SK-MEL-5 (cell line): ENCODE measurements at regions not wholly inside any gene's neighbourhood (a gene's known extent, or its start where the extent isn't known, plus 50 kb on each side); places are given as distances from the start of the nearest gene placed in this dataset.

ENCODE experiments used
- DNase-seq: peaks from one replicate; pipeline ENCODE4 v3.0.0-alpha.2; 2016; ENCODE audit warnings: low read depth, low spot score
- in situ Hi-C: cut with HindIII; loops from 2 replicates; pipeline ENCODE4 v1.10.0; 2016; ENCODE audit warnings: low sequenced_read_pairs, high pct_unique_total_duplicates, low pct_unique_long_range_greater_than_20kb

GRCh38 chr2:140178234-140178633 lies 1398.0 kb upstream of the NXPH2 start:
- no peak for DNase-seq
- in situ Hi-C loops = no loop called here

- no peak for DNase-seq
- in situ Hi-C loops = no loop called here
Measured at GRCh38 chr2:140177086-140177485, 1396.9 kb upstream of the NXPH2 start.

GRCh38 chr2:140173790-140174189 lies 1393.6 kb upstream of the NXPH2 start:
- DNase-seq = no peak
- in situ Hi-C loops = no loop called here

GRCh38 chr2:140164449-140164848 lies 1384.3 kb upstream of the NXPH2 start:
- no peak for DNase-seq
- in situ Hi-C loops = no loop called here

GRCh38 chr2:140158259-140158658 lies 1378.1 kb upstream of the NXPH2 start:
- no peak for DNase-seq
- in situ Hi-C loops = no loop called here

GRCh38 chr2:140157816-140158215 lies 1377.6 kb upstream of the NXPH2 start:
- in situ Hi-C loops = no loop called here
- DNase-seq = no peak

- no peak for DNase-seq
- in situ Hi-C loops = no loop called here
Measured at GRCh38 chr2:140154706-140155105, 1374.5 kb upstream of the NXPH2 start.

GRCh38 chr2:140154271-140154670 lies 1374.1 kb upstream of the NXPH2 start:
- DNase-seq = no peak
- in situ Hi-C loops = no loop called here

GRCh38 chr2:140144611-140145010 lies 1364.4 kb upstream of the NXPH2 start:
- no peak for DNase-seq
- in situ Hi-C loops = no loop called here

- in situ Hi-C loops = no loop called here
- no peak for DNase-seq
Measured at GRCh38 chr2:140138736-140139135, 1358.5 kb upstream of the NXPH2 start.

- DNase-seq = no peak
- in situ Hi-C loops = no loop called here
Measured at GRCh38 chr2:140136861-140137260, 1356.7 kb upstream of the NXPH2 start.

GRCh38 chr2:140136366-140136765 lies 1356.2 kb upstream of the NXPH2 start:
- DNase-seq = no peak
- in situ Hi-C loops = no loop called here

GRCh38 chr2:140128909-140129308 lies 1348.7 kb upstream of the NXPH2 start:
- no peak for DNase-seq
- in situ Hi-C loops = no loop called here

GRCh38 chr2:140122001-140122400 lies 1341.8 kb upstream of the NXPH2 start:
- in situ Hi-C loops = no loop called here
- DNase-seq = no peak

GRCh38 chr2:140117386-140117785 lies 1337.2 kb upstream of the NXPH2 start:
- in situ Hi-C loops = no loop called here
- no peak for DNase-seq

- in situ Hi-C loops = no loop called here
- no peak for DNase-seq
Measured at GRCh38 chr2:140108706-140109475, 1328.7 kb upstream of the NXPH2 start.

GRCh38 chr2:140091926-140092325 lies 1311.7 kb upstream of the NXPH2 start:
- no peak for DNase-seq
- in situ Hi-C loops = no loop called here

GRCh38 chr2:140086964-140087363 lies 1306.8 kb upstream of the NXPH2 start:
- no peak for DNase-seq
- in situ Hi-C loops = no loop called here

- no peak for DNase-seq
Measured at GRCh38 chr2:140085674-140086073, 1305.5 kb upstream of the NXPH2 start.

GRCh38 chr2:140079038-140079437 lies 1298.8 kb upstream of the NXPH2 start:
- in situ Hi-C loops = no loop called here

More at GRCh38 chr2:140085674-140086073, 1305.5 kb upstream of the NXPH2 start:
- in situ Hi-C loops = no loop called here

More at GRCh38 chr2:140079038-140079437, 1298.8 kb upstream of the NXPH2 start:
- no peak for DNase-seq
